Stimulated activated CD8-positive, alpha-beta memory T cell treated with anti-CD3 and anti-CD28 coated beads, Interleukin-7, amount 100 ng/mL, for 48 hours (primary cell): ENCODE measurements at regions not wholly inside any gene's neighbourhood (a gene's known extent, or its start where the extent isn't known, plus 50 kb on each side); places are given as distances from the start of the nearest gene placed in this dataset.

ENCODE experiments used
- DNase-seq, 2 donors: peaks; one replicate each; pipeline ENCODE4 v3.0.0-alpha.2; 2020; ENCODE audit warnings: low read depth in 1 of 2; ENCODE audit errors: extremely low read depth in 1 of 2

GRCh38 chr1:112788054-112788453 is 72.9 kb upstream of the PPM1J start:
- DNase-seq = no peak

- DNase-seq = no peak
Observed at GRCh38 chr1:112783059-112783458, 67.9 kb upstream of the PPM1J start.

- DNase-seq = no peak
Observed at GRCh38 chr1:112779665-112780526, 64.8 kb upstream of the PPM1J start.

- DNase-seq = no peak
Observed at GRCh38 chr1:112778137-112778536, 63.0 kb upstream of the PPM1J start.

GRCh38 chr1:112776688-112777087 is 61.6 kb upstream of the PPM1J start:
- no peak for DNase-seq

- no peak for DNase-seq
Observed at GRCh38 chr1:112772781-112773180, 57.6 kb upstream of the PPM1J start.

GRCh38 chr1:112770724-112771123 is 55.6 kb upstream of the PPM1J start:
- DNase-seq = no peak

GRCh38 chr1:112769611-112770010 is 54.5 kb upstream of the PPM1J start:
- DNase-seq = no peak

GRCh38 chr1:112767646-112768045 is 52.5 kb upstream of the PPM1J start:
- no peak for DNase-seq
